ENCODE measurements at regions not wholly inside any gene's neighbourhood (a gene's known extent, or its start where the extent isn't known, plus 50 kb on each side); places are given as distances from the start of the nearest gene placed in this dataset.

DNA sequence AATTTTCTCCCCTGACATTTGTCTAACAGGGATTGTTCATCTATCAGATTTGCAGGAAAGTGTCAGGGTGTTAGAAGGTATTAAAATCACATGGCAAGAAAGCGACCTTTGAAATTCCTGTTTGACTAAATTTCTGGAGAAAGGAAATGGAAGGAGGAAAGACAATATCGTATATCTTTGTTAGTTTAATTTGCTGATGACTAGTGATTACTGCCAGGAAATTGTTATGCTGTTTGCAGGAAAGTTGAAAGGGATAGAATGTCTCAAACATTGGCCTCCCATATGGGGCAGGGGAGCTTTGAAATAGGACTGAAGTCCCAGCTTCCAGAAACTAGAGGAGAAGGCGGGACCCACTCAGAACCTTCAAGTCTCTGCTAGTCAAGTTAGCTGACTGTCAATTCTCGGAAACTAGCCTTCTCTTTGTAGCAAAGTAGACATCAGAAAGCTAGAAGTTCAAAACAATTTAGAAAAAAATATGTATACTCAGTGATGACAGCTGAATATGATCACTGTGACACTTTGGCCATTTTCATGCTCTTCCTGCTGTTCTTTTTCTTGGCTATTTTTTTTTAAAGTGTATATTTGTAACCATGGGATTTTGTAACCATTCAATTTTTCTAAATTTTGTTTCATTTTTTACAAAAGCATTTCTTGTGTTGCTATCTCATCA lies 53.4 kb upstream of the RALGAPA2 start:
- peak in 2 of 4 donors; percentile 5 to 10 for DNase-seq (ENCODE audit: low read depth in 4 of 4, low spot score in 3 of 4)

DNA sequence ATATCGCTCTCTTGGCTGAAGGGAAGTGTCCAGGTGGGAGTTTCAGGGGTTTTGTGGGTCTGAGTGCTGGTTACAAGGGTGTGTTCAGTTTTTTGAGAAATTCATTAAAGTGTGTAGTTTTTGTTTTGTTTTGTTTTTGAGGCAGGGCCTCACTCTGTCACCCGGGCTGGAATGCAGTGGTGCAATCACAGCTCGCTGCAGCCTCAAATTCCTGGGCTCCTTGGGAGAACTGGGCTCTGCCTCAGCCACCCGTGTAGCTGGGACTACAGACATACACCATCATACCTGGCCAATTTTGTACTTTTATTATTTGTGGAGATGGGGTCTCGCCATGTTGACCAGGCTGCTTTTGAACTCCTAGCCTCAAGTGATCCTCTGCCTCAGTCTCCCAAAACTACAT lies 51.2 kb upstream of the RALGAPA2 start:
- DNase-seq (ENCODE audit: low read depth in 4 of 4, low spot score in 3 of 4), result no peak
